GM11168 (cell line): ENCODE measurements at regions not wholly inside any gene's neighbourhood (a gene's known extent, or its start where the extent isn't known, plus 50 kb on each side); places are given as distances from the start of the nearest gene placed in this dataset.
"Not testable (repeated sequence)": the region's sequence is repeated elsewhere in the genome, so short reads cannot be mapped to it uniquely, and the experiment has no call there.

Source experiments
- in situ Hi-C: fragments of 300-500 bp; cut with MboI; formaldehyde crosslinking; loops from one replicate; pipeline ENCODE4 v1.12.0; 2022; ENCODE audit warnings: low sequenced_read_pairs; ENCODE audit not compliant: unreplicated experiment

DNA sequence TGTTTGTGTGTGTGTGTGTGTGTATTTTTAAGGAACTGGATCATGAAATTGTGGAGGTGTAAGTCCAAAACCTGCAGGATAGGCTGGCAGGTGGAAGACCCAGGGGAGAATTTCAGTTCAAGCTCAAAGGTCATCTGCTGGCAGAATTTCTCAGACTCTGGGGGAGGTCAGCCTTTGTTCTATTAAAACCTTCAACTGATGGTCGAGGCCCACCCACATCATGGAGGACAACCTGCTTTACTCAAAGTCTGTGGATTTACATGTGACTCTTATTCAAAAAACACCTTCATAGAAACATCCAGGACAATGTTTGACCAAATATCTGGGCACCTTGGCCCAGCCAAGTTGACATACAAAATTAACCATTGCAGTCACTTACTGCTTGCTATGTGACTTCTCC lies 157.2 kb downstream of the EDEM1 start:
- in situ Hi-C loops, result no loop called here

DNA sequence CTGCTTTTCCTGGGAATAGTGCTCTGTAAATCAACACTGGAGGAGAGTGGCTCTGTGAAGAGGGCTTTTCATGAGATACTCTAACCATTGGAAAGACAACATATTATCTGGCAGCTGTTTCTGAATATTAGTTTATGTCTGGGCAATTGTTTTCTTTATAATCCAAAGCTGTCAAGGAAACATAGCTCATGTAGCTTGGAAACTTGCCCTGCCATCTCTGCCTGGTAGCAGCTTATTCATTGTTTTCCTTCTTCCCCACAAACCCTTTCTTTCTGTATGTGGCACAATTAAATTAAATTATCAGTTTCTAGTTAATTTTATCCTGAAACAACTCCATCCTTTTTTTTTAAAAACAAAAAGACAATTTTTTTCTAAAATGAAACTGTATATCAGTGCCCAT lies 160.0 kb downstream of the EDEM1 start:
- in situ Hi-C loops, result no loop called here

GRCh38 chr3:5348229-5348902 lies 160.9 kb downstream of the EDEM1 start:
- in situ Hi-C loops, result no loop called here

GRCh38 chr3:5349343-5349742 lies 161.8 kb downstream of the EDEM1 start:
- in situ Hi-C loops, result no loop called here

GRCh38 chr3:5357089-5357488 lies 169.6 kb downstream of the EDEM1 start:
- in situ Hi-C loops, result no loop called here

- in situ Hi-C loops, result no loop called here
These were observed 171.4 kb downstream of the EDEM1 start for GRCh38 chr3:5358911-5359310.

GRCh38 chr3:5360453-5360852 lies 172.9 kb downstream of the EDEM1 start:
- in situ Hi-C loops, result no loop called here

GRCh38 chr3:5366746-5367145 lies 179.2 kb downstream of the EDEM1 start:
- in situ Hi-C loops, result no loop called here

DNA sequence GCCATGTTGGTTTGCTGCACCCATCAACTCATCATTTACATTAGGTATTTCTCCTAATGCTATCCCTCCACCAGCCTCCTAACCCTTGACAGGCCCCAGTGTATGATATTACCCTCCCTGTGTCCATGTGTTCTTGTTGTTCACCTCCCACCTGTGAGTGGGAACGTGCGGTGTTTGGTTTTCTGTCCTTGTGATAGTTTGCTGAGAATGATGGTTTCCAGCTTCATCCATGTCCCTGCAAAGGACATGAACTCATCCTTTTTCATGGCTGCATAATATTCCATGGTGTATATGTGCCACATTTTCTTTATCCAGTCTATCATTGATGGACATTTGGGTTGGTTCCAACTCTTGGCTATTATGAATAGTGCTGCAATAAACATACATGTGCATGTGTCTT lies 184.0 kb downstream of the EDEM1 start:
- in situ Hi-C loops, result not testable (repeated sequence)

DNA sequence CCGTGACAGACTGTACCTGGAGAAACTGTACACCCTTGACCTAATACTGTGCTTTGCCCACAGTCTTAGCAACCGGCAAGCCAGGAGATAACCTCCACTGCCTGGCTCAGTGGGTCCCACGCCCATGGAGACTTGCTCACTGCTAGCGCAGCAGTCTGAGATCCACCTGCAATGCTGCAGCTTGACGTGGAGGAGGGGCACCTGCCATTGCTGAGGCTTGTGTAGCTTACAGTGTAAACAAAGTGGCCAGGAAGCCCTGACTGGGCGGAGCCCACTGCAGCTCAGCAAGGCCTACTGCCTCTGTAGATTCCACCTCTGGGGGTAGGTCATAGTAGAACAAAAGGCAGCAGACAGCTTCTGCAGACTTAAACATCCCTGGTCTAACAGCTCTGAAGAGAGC lies 189.3 kb downstream of the EDEM1 start:
- in situ Hi-C loops, result no loop called here

DNA sequence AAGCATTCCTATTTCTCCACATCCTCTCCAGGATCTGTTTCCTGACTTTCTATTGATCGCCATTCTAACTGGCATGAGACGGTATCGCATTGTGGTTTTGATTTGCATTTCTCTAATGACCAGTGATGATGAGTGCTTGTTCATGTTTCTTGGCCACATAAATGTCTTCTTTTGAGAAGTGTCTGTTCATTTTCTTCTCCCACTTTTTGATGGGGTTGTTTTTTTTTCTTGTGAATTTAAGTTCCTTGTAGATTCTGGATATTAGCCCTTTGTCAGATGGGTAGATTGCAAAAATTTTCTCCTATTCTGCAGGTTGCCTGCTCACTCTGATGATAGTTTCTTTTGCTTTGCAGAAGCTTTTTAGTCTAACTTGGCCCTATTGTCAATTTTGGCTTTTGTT lies 191.8 kb downstream of the EDEM1 start:
- in situ Hi-C loops, result not testable (repeated sequence)

DNA sequence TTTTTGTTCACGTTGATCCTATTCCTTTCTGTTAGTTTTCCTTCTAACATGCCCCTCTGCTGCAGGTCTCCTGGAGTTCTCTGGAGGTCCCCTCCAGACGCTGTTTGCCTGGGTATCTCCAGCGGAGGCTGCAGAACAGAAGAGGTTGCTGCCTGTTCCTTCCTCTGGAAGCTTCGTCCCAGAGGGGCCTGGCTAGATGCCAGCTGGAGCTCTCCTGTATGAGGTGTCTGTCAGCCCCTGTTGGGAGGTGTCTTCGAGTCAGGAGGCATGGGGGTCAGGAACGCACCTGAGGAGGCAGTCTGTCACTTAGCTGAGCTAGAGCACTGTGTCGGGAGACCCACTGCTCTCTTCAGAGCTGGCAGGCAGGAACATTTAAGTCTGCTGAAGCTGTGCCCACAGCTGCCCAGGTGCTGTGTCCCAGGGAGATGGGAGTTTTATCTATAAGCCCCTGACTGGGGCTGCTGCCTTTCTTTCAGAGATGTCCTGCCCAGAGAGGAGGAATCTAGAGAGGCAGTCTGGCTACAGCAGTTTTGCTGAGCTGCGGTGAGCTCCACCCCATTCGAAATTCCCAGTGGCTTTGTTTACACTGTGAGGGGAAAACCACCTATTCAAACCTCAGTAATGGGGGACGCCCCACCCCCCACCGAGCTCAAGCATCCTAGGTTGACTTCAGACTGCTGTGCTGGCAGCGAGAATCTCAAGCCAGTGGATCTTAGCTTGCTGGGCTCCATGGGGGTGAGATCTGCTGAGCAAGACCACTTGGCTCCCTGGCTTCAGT lies 196.2 kb downstream of the EDEM1 start:
- in situ Hi-C loops, result not testable (repeated sequence)

DNA sequence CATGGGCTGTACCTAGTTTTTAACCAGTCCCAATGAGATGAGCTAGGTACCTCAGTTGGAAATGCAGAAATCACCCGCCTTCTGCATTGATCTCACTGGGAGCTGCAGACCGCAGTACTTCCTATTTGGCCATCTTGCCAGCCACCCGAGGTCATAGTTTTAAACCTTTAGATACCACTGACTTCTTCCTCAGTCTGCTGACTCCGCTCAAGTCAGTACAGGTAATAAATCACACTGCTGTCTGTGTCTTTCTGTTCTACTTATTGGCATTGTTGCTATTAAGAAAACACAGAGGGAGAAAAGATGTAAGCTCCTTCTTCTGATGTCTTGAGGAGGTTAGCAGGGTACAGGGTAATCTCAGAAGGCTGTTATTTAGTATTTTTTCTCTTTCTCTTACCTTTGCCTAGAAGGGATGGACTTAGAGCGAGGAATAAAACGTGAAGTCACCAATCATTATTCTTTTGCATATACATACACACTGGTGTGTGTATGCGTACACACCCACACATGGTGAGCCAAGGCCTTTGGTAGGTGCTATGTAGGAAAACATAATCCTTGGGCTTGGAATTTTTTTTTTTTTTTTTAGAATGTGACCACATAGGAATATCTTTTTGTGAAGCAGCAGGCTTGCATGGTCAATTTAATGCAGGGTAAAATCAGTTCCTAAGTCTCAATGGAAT lies 197.2 kb downstream of the EDEM1 start:
- in situ Hi-C loops, result no loop called here

DNA sequence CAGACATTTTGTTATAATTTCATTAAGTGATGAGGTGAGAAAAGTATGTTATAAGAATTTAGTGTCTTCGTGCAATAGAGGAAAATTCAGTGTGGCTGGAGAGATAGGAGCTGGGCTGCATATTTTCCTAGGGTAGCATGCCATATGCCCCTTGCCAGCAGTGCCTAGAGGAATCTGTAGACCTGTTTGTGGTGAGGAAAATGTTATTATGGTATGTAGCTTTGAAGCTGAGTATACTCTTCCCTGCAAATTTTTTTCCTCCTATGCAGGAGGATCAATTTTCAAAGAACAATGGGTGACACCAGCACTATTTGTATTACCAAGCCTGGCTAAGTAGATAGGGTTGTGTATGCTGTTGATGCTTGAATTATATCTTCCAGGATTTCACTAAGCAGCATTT lies 200.6 kb downstream of the EDEM1 start:
- in situ Hi-C loops, result no loop called here

DNA sequence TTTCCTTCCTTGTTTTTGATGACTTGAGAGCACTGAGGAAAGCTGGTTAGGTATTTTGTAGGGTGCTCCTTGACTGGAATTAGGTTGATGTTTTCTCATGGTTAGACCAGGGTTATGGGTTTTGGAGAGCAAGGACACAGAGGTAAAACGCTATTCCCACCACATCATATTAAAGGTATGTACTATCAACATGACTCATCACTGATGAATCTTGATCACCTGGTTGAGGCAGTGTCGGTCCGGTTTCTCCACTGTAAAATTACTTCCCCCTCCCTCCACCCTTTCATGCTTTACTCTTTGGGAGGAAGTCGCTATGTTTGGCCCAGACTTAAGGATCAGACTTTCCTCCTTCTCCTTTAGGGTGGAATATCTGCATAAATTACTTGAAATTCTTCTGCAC lies 201.6 kb downstream of the EDEM1 start:
- in situ Hi-C loops, result no loop called here

DNA sequence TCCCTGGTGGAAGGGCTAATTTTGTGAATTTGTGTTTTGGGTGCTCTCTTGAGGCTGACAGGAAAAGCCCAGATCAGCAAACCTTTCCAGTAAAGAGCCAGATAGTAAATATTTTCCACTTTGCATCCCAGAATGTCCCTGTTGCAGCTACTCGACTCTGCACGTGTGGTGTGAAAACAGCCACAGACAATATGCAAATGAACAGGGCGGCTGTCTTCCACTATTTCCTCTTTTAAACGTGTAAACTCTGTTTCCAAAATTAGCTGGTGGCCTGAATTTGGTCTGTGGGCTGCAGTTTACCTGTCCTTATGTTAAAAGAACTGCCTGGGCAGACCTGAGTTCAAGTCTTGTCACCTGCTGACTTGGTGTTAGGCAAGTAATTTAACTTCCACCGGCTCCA lies 202.7 kb downstream of the EDEM1 start:
- in situ Hi-C loops, result no loop called here

- in situ Hi-C loops, result no loop called here
These were observed 203.6 kb downstream of the EDEM1 start for GRCh38 chr3:5390936-5391625.

DNA sequence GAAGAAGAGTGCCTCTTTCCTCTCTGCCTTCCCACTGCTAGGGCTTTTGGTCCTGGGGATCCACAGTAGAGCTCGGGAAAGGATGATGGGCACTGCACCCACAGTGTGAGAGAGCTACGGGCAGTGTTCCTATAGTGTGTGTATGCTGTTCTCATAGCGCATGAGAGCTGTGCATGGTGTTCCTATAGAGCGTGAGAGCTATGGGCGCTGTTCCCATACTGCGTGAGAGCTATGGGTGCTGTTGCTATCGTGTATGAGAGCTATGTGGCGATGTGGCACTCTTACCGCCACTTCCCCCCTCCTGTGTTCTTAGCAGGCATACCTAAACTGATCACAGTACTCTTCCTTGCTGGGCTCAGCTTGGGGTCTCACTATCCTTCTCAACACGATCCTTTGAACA lies 213.5 kb downstream of the EDEM1 start:
- in situ Hi-C loops, result no loop called here

- in situ Hi-C loops, result no loop called here
These were observed 217.2 kb downstream of the EDEM1 start for GRCh38 chr3:5404718-5405117.

DNA sequence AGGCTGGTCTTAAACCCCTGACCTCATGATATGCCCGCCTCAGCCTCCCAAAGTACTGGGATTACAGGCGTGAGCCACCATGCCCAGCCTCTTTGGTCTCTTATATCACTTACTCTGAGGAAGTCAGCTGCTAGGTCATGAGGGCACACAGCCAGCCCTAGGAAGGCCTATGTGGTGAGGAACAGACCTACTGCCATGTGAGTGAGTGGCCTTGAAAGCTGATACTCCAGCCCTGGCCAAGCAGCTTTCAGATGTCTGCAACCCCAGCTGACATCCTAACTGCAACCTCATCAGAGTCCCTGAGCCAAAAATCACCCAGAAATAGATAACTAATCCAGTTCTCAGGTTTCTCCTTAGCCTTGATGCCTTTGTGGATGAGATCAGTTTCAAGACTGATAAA lies 224.3 kb downstream of the EDEM1 start:
- in situ Hi-C loops, result no loop called here

- in situ Hi-C loops, result no loop called here
These were observed 235.6 kb downstream of the EDEM1 start for GRCh38 chr3:5423076-5423475.
